HG02840 (cell line): ENCODE measurements at regions not wholly inside any gene's neighbourhood (a gene's known extent, or its start where the extent isn't known, plus 50 kb on each side); places are given as distances from the start of the nearest gene placed in this dataset.

Experiments used
- ATAC-seq: cut with Tn5 transposase; IDR thresholded peaks from one replicate; pipeline ENCODE4 v1.9.1; 2021; ENCODE audit warnings: mild to moderate bottlenecking, moderate library complexity, moderate number of reproducible peaks; ENCODE audit not compliant: unreplicated experiment, low FRiP score

GRCh38 chr5:135130261-135131215, 96.5 kb upstream of the PITX1 start:
- no peak for ATAC-seq

- ATAC-seq = no peak
Measured at GRCh38 chr5:135129307-135129706, 95.3 kb upstream of the PITX1 start.

- ATAC-seq = no peak
Measured at GRCh38 chr5:135128361-135128760, 94.3 kb upstream of the PITX1 start.

GRCh38 chr5:135127439-135128240, 93.6 kb upstream of the PITX1 start:
- ATAC-seq = no peak

- ATAC-seq = no peak
Measured at GRCh38 chr5:135126688-135127438, 92.8 kb upstream of the PITX1 start.

- ATAC-seq = no peak
Measured at GRCh38 chr5:135124724-135125123, 90.7 kb upstream of the PITX1 start.

- ATAC-seq = no peak
Measured at GRCh38 chr5:135124128-135124527, 90.1 kb upstream of the PITX1 start.

- no peak for ATAC-seq
Measured at GRCh38 chr5:135122797-135123196, 88.8 kb upstream of the PITX1 start.

- ATAC-seq = no peak
Measured at GRCh38 chr5:135120951-135121350, 86.9 kb upstream of the PITX1 start.

GRCh38 chr5:135119481-135119880, 85.5 kb upstream of the PITX1 start:
- ATAC-seq = no peak

- ATAC-seq = no peak
Measured at GRCh38 chr5:135117590-135117989, 83.6 kb upstream of the PITX1 start.

GRCh38 chr5:135116160-135116561, 82.1 kb upstream of the PITX1 start:
- ATAC-seq = no peak

GRCh38 chr5:135115591-135115990, 81.6 kb upstream of the PITX1 start:
- no peak for ATAC-seq

- ATAC-seq = no peak
Measured at GRCh38 chr5:135114759-135115158, 80.7 kb upstream of the PITX1 start.

GRCh38 chr5:135112008-135112725, 78.1 kb upstream of the PITX1 start:
- no peak for ATAC-seq

GRCh38 chr5:135110785-135111596, 77.0 kb upstream of the PITX1 start:
- ATAC-seq = no peak

GRCh38 chr5:135108992-135109391, 75.0 kb upstream of the PITX1 start:
- no peak for ATAC-seq

GRCh38 chr5:135108569-135108968, 74.5 kb upstream of the PITX1 start:
- no peak for ATAC-seq

GRCh38 chr5:135107986-135108385, 74.0 kb upstream of the PITX1 start:
- no peak for ATAC-seq
